Osteoblast (primary cell): ENCODE measurements at regions not wholly inside any gene's neighbourhood (a gene's known extent, or its start where the extent isn't known, plus 50 kb on each side); places are given as distances from the start of the nearest gene placed in this dataset.

Experiments used
- DNase-seq: peaks from one replicate; pipeline ENCODE4 v3.0.0; 2011; ENCODE audit warnings: low spot score, mixed read lengths; ENCODE audit not compliant: insufficient read length; ENCODE audit errors: missing footprints
- H2AFZ ChIP-seq: 2 replicates; pipeline ENCODE4 v1.6.0; 2011; ENCODE audit warnings: mild to moderate bottlenecking, low read length
- H3K27ac ChIP-seq: 2 replicates; pipeline ENCODE4 v1.5.1; 2011; ENCODE audit warnings: mild to moderate bottlenecking, low read depth, low read length, moderate library complexity
- H3K27me3 ChIP-seq: 2 replicates; pipeline ENCODE4 v1.6.0; 2012; ENCODE audit warnings: mild to moderate bottlenecking, control low read depth, inconsistent platforms, low read length, moderate library complexity; ENCODE audit not compliant: insufficient read depth
- H3K36me3 ChIP-seq: 2 replicates; pipeline ENCODE4 v1.5.1; 2011; ENCODE audit warnings: mild to moderate bottlenecking, low read length, control low read depth, moderate library complexity; ENCODE audit not compliant: insufficient read depth
- H3K4me1 ChIP-seq: 2 replicates; pipeline ENCODE4 v1.5.1; 2011; ENCODE audit warnings: mild to moderate bottlenecking, low read length, control low read depth, moderate library complexity; ENCODE audit not compliant: insufficient read depth
- H3K4me2 ChIP-seq: 2 replicates; pipeline ENCODE4 v1.6.0; 2011; ENCODE audit warnings: mild to moderate bottlenecking, low read length; ENCODE audit not compliant: insufficient read depth
- H3K4me3 ChIP-seq: fragments of 200-600 bp; sonication (generic); 3 replicates; pipeline ENCODE4 v1.5.1; 2012; ENCODE audit warnings: mild to moderate bottlenecking, low read length, inconsistent platforms; ENCODE audit not compliant: insufficient read depth
- H3K79me2 ChIP-seq: 2 replicates; pipeline ENCODE4 v1.6.0; 2012; ENCODE audit warnings: mild to moderate bottlenecking, low read length, control low read depth, inconsistent platforms; ENCODE audit not compliant: insufficient read depth
- H3K9me3 ChIP-seq: 2 replicates; pipeline ENCODE4 v1.5.1; 2011; ENCODE audit warnings: low read depth, low read length, control low read depth
- H4K20me1 ChIP-seq: 2 replicates; pipeline ENCODE4 v1.6.0; 2012; ENCODE audit warnings: mild to moderate bottlenecking, low read length, control low read depth; ENCODE audit not compliant: insufficient read depth
- CTCF ChIP-seq: IDR thresholded peaks from 2 replicates; pipeline ENCODE4 v1.5.1; 2011; ENCODE audit warnings: mild to moderate bottlenecking, low read depth, low read length, moderate library complexity; ENCODE audit errors: extremely low read depth

GRCh38 chr21:36628761-36629460, 70.0 kb upstream of the SIM2 start:
- no peak for TF ChIP-seq CTCF
- Histone ChIP-seq H3K4me1 (peaks cover 7% of the 10 kb centered on the region), H3K4me2 (no peak overlapping the region), H4K20me1 (no peaks in the 10 kb centered on the region), H3K9me3 (no peaks in the 10 kb centered on the region), H3K27me3 (peaks cover 25% of the 10 kb centered on the region), H2AFZ (no peak overlapping the region), H3K36me3 (no peaks in the 10 kb centered on the region), H3K4me3 (no peak overlapping the region), H3K27ac (no peak overlapping the region), H3K79me2 (no peaks in the 10 kb centered on the region)
- DNase-seq: no peak

- peak; percentile 84 for TF ChIP-seq CTCF
- Histone ChIP-seq H3K4me2 (no peak overlapping the region), H3K9me3 (no peaks in the 10 kb centered on the region), H2AFZ (no peak overlapping the region), H3K36me3 (no peaks in the 10 kb centered on the region), H3K27me3 (peaks cover 28% of the 10 kb centered on the region), H3K4me1 (peaks cover 7% of the 10 kb centered on the region), H3K4me3 (no peak overlapping the region), H3K79me2 (no peaks in the 10 kb centered on the region), H4K20me1 (no peaks in the 10 kb centered on the region), H3K27ac (no peak overlapping the region)
- peak; percentile 83 for DNase-seq
Measured at GRCh38 chr21:36630485-36631206, 68.3 kb upstream of the SIM2 start.

GRCh38 chr21:36636016-36636415, 62.9 kb upstream of the SIM2 start:
- no peak for TF ChIP-seq CTCF

GRCh38 chr21:36636439-36636838, 62.5 kb upstream of the SIM2 start:
- H3K4me1 ChIP-seq: no peaks in the 10 kb centered on the region
- no peak overlapping the region for H3K27ac ChIP-seq
- no peaks in the 10 kb centered on the region for H3K9me3 ChIP-seq
- H3K4me2 ChIP-seq: no peak overlapping the region
- no peak for DNase-seq
- no peak overlapping the region for H2AFZ ChIP-seq
- TF ChIP-seq CTCF: no peak
- peaks cover 16% of the 10 kb centered on the region for H3K27me3 ChIP-seq
- H3K4me3 ChIP-seq: no peak overlapping the region
- H3K79me2 ChIP-seq: no peaks in the 10 kb centered on the region
- no peaks in the 10 kb centered on the region for H4K20me1 ChIP-seq
- H3K36me3 ChIP-seq: no peaks in the 10 kb centered on the region

More at GRCh38 chr21:36636016-36636415, 62.9 kb upstream of the SIM2 start:
- Histone ChIP-seq H3K79me2 (no peaks in the 10 kb centered on the region), H3K4me1 (no peaks in the 10 kb centered on the region), H3K27ac (no peak overlapping the region), H3K4me3 (no peak overlapping the region), H3K9me3 (no peaks in the 10 kb centered on the region), H3K27me3 (peaks cover 18% of the 10 kb centered on the region), H4K20me1 (no peaks in the 10 kb centered on the region), H3K36me3 (no peaks in the 10 kb centered on the region), H3K4me2 (no peak overlapping the region), H2AFZ (no peak overlapping the region)
- no peak for DNase-seq
